BLaER1 treated with 17β-estradiol and CSF1 and Interleukin-3, amounts not matched to agents 10 nM and 100 nM (cell line): ENCODE measurements at regions not wholly inside any gene's neighbourhood (a gene's known extent, or its start where the extent isn't known, plus 50 kb on each side); places are given as distances from the start of the nearest gene placed in this dataset.

ENCODE experiments used
- H3K27ac ChIP-seq, 11 experiments: shearing (Covaris generic); formaldehyde crosslinking; 2 replicates each; pipeline ENCODE4 v1.8.1; 2022
- H3K27me3 ChIP-seq, 11 experiments: shearing (Covaris generic); formaldehyde crosslinking; 2 replicates each; pipeline ENCODE4 v1.8.1; 2022
- H3K36me3 ChIP-seq, 11 experiments: shearing (Covaris generic); formaldehyde crosslinking; 2 replicates each; pipeline ENCODE4 v1.8.1; 2022
- H3K4me1 ChIP-seq, 10 experiments: shearing (Covaris generic); formaldehyde crosslinking; 2 replicates each; pipeline ENCODE4 v1.8.1; 2022
- H3K4me2 ChIP-seq, 11 experiments: shearing (Covaris generic); formaldehyde crosslinking; 2 replicates each; pipeline ENCODE4 v1.8.1; 2022
- H3K4me3 ChIP-seq, 10 experiments: shearing (Covaris generic); formaldehyde crosslinking; 2 replicates each; pipeline ENCODE4 v1.8.1; 2022
- H3K9ac ChIP-seq, 11 experiments: shearing (Covaris generic); formaldehyde crosslinking; 2 replicates each; pipeline ENCODE4 v1.8.1; 2022
- H3K9me3 ChIP-seq, 11 experiments: shearing (Covaris generic); formaldehyde crosslinking; replicated peaks in 1 of 11; 2 replicates each; pipeline ENCODE4 v1.8.1; 2022
- H4K20me1 ChIP-seq, 11 experiments: shearing (Covaris generic); formaldehyde crosslinking; 2 replicates each; pipeline ENCODE4 v1.8.1; 2022
- Cebpa-rat ChIP-seq, 11 experiments: shearing (Covaris generic); IDR thresholded peaks; 2 replicates each; pipeline ENCODE4 v1.8.1; 2022

GRCh38 chr16:51651061-51651466 lies 500.0 kb upstream of the SALL1 start:
- no peak for TF ChIP-seq Cebpa-rat (IDR thresholded peaks at IDR 0.05)
- Histone ChIP-seq H3K4me3 (no peak overlapping the region), H3K36me3 (no peaks in the 10 kb centered on the region), H3K9me3 (peaks cover 9 to 27% (median 15%) of the 10 kb centered on the region in 11 experiments; a peak in 17 of 22 replicates), H4K20me1 (no peaks in the 10 kb centered on the region), H3K4me1 (peaks cover 0 to 22% (median 14%) of the 10 kb centered on the region in 10 experiments; a peak in 11 of 20 replicates), H3K9ac (no peak overlapping the region), H3K27me3 (no peaks in the 10 kb centered on the region), H3K27ac (no peak overlapping the region), H3K4me2 (peak overlapping the region in 5 of 11 experiments; percentile 11 to 43 (median 39); a peak in 8 of 22 replicates)

DNA sequence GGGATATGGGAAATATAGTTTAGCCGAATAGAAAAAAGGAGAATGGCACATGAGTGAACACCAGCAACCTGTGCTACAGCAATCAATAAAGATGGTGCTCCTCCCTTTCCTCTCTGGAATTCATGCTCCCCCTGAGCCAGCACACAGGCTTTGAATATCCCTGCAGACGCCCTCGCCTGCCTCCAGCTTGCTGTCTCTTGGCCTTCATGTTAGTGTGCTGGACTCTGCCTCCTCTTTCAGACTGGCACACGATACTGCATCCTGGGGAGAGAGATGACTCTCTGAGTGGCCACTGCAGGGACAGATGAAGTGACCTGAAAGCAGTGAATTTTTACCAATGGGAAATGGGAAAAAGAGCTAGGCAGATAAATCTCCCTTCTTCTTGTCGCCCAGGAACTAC lies 498.6 kb upstream of the SALL1 start:
- peaks cover 9 to 27% (median 15%) of the 10 kb centered on the region in 11 experiments; a peak in 17 of 22 replicates for H3K9me3 ChIP-seq
- no peak overlapping the region for H3K27ac ChIP-seq
- H3K27me3 ChIP-seq, result no peaks in the 10 kb centered on the region
- no peak for TF ChIP-seq Cebpa-rat (IDR thresholded peaks at IDR 0.05)
- peaks cover 0 to 22% (median 14%) of the 10 kb centered on the region in 10 experiments; a peak in 11 of 20 replicates for H3K4me1 ChIP-seq
- H4K20me1 ChIP-seq, result no peaks in the 10 kb centered on the region
- H3K4me2 ChIP-seq, result no peak overlapping the region
- no peak overlapping the region for H3K9ac ChIP-seq
- no peak overlapping the region for H3K4me3 ChIP-seq
- H3K36me3 ChIP-seq, result no peaks in the 10 kb centered on the region

DNA sequence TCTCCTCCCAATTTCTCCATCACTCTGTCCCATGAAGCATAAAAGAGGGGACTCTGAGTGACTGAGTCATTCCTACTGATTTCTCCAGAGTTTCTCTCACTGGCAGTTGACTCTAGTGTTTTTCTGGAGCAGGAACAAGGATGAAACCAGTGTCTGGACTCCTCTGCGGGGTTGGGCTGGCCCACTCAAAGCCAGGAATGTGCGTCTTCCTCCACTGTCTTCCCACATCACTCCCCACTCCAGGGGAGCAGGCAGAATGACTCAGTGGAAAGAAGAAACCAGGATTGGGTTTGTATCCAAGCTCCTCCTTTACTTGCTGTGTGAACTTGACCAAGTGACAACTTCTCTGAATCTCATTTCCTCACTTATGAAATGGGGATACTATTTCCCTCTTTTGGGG lies 497.5 kb upstream of the SALL1 start:
- peaks cover 0 to 22% (median 14%) of the 10 kb centered on the region in 10 experiments; a peak in 11 of 20 replicates for H3K4me1 ChIP-seq
- H3K36me3 ChIP-seq, result no peaks in the 10 kb centered on the region
- H3K27ac ChIP-seq, result no peak overlapping the region

GRCh38 chr16:51641191-51641765 lies 490.2 kb upstream of the SALL1 start:
- TF ChIP-seq Cebpa-rat (IDR thresholded peaks at IDR 0.05), result no peak

More for the DNA sequence above, 497.5 kb upstream of the SALL1 start:
- Histone ChIP-seq H3K4me3 (no peak overlapping the region), H4K20me1 (no peaks in the 10 kb centered on the region), H3K27me3 (no peaks in the 10 kb centered on the region), H3K4me2 (no peak overlapping the region), H3K9ac (no peak overlapping the region), H3K9me3 (peaks cover under 1 to 20% (median 9%) of the 10 kb centered on the region in 11 experiments; a peak in 13 of 22 replicates)
- no peak for TF ChIP-seq Cebpa-rat (IDR thresholded peaks at IDR 0.05)

GRCh38 chr16:51640196-51640595 lies 489.1 kb upstream of the SALL1 start:
- no peaks in the 10 kb centered on the region for H4K20me1 ChIP-seq
- no peak for TF ChIP-seq Cebpa-rat (IDR thresholded peaks at IDR 0.05)
- no peaks in the 10 kb centered on the region for H3K27me3 ChIP-seq
- H3K9me3 ChIP-seq, result peaks cover 0 to 16% (median 0%) of the 10 kb centered on the region in 11 experiments; a peak in 5 of 22 replicates
- peaks cover 4 to 22% (median 11%) of the 10 kb centered on the region in 10 experiments; a peak in 9 of 20 replicates for H3K4me1 ChIP-seq
- no peak overlapping the region for H3K27ac ChIP-seq
- H3K36me3 ChIP-seq, result no peaks in the 10 kb centered on the region
- H3K4me2 ChIP-seq, result no peak overlapping the region
- no peak overlapping the region for H3K9ac ChIP-seq
- no peak overlapping the region for H3K4me3 ChIP-seq

More at GRCh38 chr16:51641191-51641765, 490.2 kb upstream of the SALL1 start:
- H3K27me3 ChIP-seq, result no peaks in the 10 kb centered on the region
- H3K9ac ChIP-seq, result no peak overlapping the region
- no peaks in the 10 kb centered on the region for H4K20me1 ChIP-seq
- H3K4me3 ChIP-seq, result no peak overlapping the region
- H3K4me2 ChIP-seq, result 0 out of 22 replicates have a peak overlapping the region, but pooled peaks of 1 of the 11 experiments have one; percentile 12
- H3K27ac ChIP-seq, result no peak overlapping the region
- H3K4me1 ChIP-seq, result peaks cover under 1 to 22% (median 11%) of the 10 kb centered on the region in 10 experiments; a peak in 8 of 20 replicates
- H3K9me3 ChIP-seq, result peaks cover 0 to 12% (median 0%) of the 10 kb centered on the region in 11 experiments; a peak in 4 of 22 replicates
- no peaks in the 10 kb centered on the region for H3K36me3 ChIP-seq

DNA sequence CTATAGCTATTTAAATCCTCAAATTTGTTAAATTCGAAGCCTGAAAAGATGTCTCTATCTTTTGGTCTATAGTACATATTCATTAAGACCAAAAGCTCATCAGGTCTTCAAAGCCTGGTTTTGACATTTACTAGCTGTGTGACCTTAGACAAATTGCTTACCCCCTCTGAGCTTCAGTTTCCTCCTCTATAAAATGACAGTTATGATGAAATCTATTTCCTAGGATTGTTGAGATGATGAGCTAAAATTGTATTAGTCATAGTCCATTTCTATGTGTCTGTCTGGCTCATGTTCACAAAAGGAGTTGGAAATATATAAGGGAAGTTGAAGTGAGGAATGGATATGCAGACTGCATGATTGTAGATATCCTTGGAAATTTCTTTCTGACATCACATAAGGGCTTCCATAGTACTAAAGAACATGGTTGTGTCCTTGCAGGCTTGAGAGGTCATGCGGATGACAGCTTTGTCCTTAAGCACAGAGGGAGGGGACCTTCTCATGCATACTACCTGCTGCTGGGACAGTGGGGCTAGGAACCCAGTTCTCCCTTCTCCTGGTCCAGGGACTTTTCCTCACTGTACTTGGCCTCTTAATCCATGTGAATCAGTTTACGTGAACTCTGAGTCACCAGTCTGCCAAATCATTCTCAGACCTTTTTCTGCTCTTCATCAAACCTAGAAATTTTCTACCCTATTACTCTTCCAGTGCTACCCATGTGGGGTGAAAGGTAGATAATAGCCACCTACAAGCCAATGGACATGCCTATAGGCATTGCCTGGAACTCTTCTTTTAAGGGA lies 487.5 kb upstream of the SALL1 start:
- H3K9ac ChIP-seq, result no peak overlapping the region
- no peaks in the 10 kb centered on the region for H4K20me1 ChIP-seq
- H3K36me3 ChIP-seq, result no peaks in the 10 kb centered on the region
- H3K27me3 ChIP-seq, result no peaks in the 10 kb centered on the region
- no peak for TF ChIP-seq Cebpa-rat (IDR thresholded peaks at IDR 0.05)
- peaks cover 0 to 16% (median 0%) of the 10 kb centered on the region in 11 experiments; a peak in 6 of 22 replicates for H3K9me3 ChIP-seq
- H3K4me1 ChIP-seq, result peaks cover 4 to 22% (median 11%) of the 10 kb centered on the region in 10 experiments; a peak in 9 of 20 replicates
- H3K4me3 ChIP-seq, result no peak overlapping the region
- no peak overlapping the region for H3K27ac ChIP-seq
- H3K4me2 ChIP-seq, result peak overlapping the region in 7 of 11 experiments; percentile 1 to 43 (median 16); a peak in 5 of 22 replicates

DNA sequence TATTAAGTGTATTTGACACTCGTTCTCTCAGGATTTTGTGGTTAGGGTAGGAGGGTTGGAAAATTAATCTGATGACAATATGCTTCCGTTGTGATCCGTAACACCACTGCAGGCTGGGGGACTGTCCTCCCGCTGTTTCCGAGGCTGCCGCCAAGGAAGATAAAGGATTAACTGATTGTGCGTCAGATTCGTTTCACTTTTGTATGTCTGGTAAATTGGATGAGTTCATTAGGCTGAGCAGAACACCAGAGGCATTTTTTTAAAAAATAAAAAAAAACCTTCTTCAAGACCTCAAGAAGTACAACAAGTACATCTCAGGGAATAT lies 486.7 kb upstream of the SALL1 start:
- H3K27me3 ChIP-seq, result no peaks in the 10 kb centered on the region
- H3K4me1 ChIP-seq, result peaks cover 4 to 22% (median 11%) of the 10 kb centered on the region in 10 experiments; a peak in 9 of 20 replicates
- no peak overlapping the region for H3K27ac ChIP-seq
- no peaks in the 10 kb centered on the region for H4K20me1 ChIP-seq
- H3K9ac ChIP-seq, result no peak overlapping the region
- TF ChIP-seq Cebpa-rat (IDR thresholded peaks at IDR 0.05), result no peak
- peak overlapping the region in 9 of 11 experiments; percentile 1 to 43 (median 16); a peak in 12 of 22 replicates for H3K4me2 ChIP-seq
- no peaks in the 10 kb centered on the region for H3K36me3 ChIP-seq
- no peak overlapping the region for H3K4me3 ChIP-seq
- peaks cover 0 to 16% (median 5%) of the 10 kb centered on the region in 11 experiments; a peak in 8 of 22 replicates for H3K9me3 ChIP-seq

- no peaks in the 10 kb centered on the region for H4K20me1 ChIP-seq
- H3K9me3 ChIP-seq, result peaks cover 0 to 18% (median 9%) of the 10 kb centered on the region in 11 experiments; a peak in 15 of 22 replicates
- H3K36me3 ChIP-seq, result no peaks in the 10 kb centered on the region
- no peak for TF ChIP-seq Cebpa-rat (IDR thresholded peaks at IDR 0.05)
- no peaks in the 10 kb centered on the region for H3K27me3 ChIP-seq
- peak overlapping the region in 9 of 11 experiments; percentile 1 to 43 (median 16); a peak in 13 of 22 replicates for H3K4me2 ChIP-seq
- H3K9ac ChIP-seq, result no peak overlapping the region
- H3K4me3 ChIP-seq, result no peak overlapping the region
- peak overlapping the region in 1 of 11 experiments; percentile 40; a peak in 2 of 22 replicates for H3K27ac ChIP-seq
- peaks cover 4 to 20% (median 10%) of the 10 kb centered on the region in 10 experiments; a peak in 9 of 20 replicates for H3K4me1 ChIP-seq
These were observed 486.1 kb upstream of the SALL1 start for GRCh38 chr16:51636920-51637769.
